HCT116 (cell line): ENCODE measurements at regions not wholly inside any gene's neighbourhood (a gene's known extent, or its start where the extent isn't known, plus 50 kb on each side); places are given as distances from the start of the nearest gene placed in this dataset.

Experiments used
- ATAC-seq: fragments of 200-7000 bp; cut with Tn5 transposase; 2 replicates; pipeline ENCODE4 v1.9.1; 2020; ENCODE audit warnings: mild to moderate bottlenecking, moderate library complexity
- BruUV-seq: library from RNA; stranded (reverse); fragments of 400-500 nt; replicated peaks from 2 replicates; lab custom pipeline; 2021; lab: Mats Ljungman, UMichigan
- CTCF ChIA-PET: fragments of 300-600 bp; sonication (Branson Sonifier 250); formaldehyde crosslinking; loops from one replicate; lab custom pipeline; 2021; ENCODE audit warnings: antibody characterized with exemption; lab: Charles Lee
- POLR2A ChIA-PET: fragments of 300-600, 350-600 bp; sonication (Branson Sonifier 250); formaldehyde crosslinking; loops from one replicate; lab custom pipeline; 2021; ENCODE audit warnings: antibody characterized with exemption; lab: Charles Lee
- RAD21 ChIA-PET, 2 experiments: fragments of 300-600 bp; sonication (Branson Sonifier 250); formaldehyde crosslinking; loops; one replicate each; lab custom pipeline; 2023; ENCODE audit warnings: low total read pairs in 2 of 2; ENCODE audit not compliant: uncharacterized antibody in 2 of 2, unreplicated experiment in 2 of 2, low non-redundant PET in 1 of 2; lab: Charles Lee
- DNase-seq: peaks from one replicate; pipeline ENCODE4 v3.0.0-alpha.2; 2010; ENCODE audit warnings: low read depth, low spot score
- H2AFZ ChIP-seq: fragments of 200-600 bp; shearing (Covaris generic), sonication (generic); 2 replicates; pipeline ENCODE4 v1.6.1; 2017; ENCODE audit warnings: low read depth, mixed run types, mixed read lengths, antibody characterized with exemption, low read length; ENCODE audit not compliant: poor library complexity, severe bottlenecking
- H3K27ac ChIP-seq: 2 replicates; pipeline ENCODE4 v1.5.1; 2012; ENCODE audit warnings: low read depth, low read length
- H3K27me3 ChIP-seq: fragments of 200-600 bp; sonication (generic); 2 replicates; pipeline ENCODE4 v1.6.1; 2016; ENCODE audit warnings: mixed run types, low read length, mixed read lengths; ENCODE audit not compliant: insufficient read depth
- H3K36me3 ChIP-seq, 2 experiments: fragments of 200-500 bp in 1 of 2; fragments of 200-600 bp in 1 of 2; sonication (Bioruptor generic) in 1 of 2; sonication (generic) in 1 of 2; 2 replicates each; pipeline versions ENCODE4 v1.5.1 to v1.6.1; 2014 to 2016; ENCODE audit warnings: low read length in 2 of 2, inconsistent platforms in 1 of 2, mixed read lengths in 1 of 2, mixed run types in 1 of 2; ENCODE audit not compliant: insufficient read depth in 2 of 2, control insufficient read depth in 1 of 2
- H3K4me1 ChIP-seq, 2 experiments: fragments of 200-600 bp in 1 of 2; sonication (generic) in 1 of 2; 2 replicates each; pipeline versions ENCODE4 v1.5.1 to v1.6.1; 2012 to 2017; ENCODE audit warnings: low read length in 2 of 2, inconsistent platforms in 1 of 2, mild to moderate bottlenecking in 1 of 2, mixed read lengths in 1 of 2, mixed run types in 1 of 2, moderate library complexity in 1 of 2; ENCODE audit not compliant: insufficient read depth in 2 of 2, control insufficient read depth in 1 of 2
- H3K4me2 ChIP-seq: fragments of 200-600 bp; sonication (generic); 2 replicates; pipeline ENCODE4 v1.6.1; 2017; ENCODE audit warnings: mixed run types, low read length, mixed read lengths
- H3K4me3 ChIP-seq, 2 experiments: fragments of 200-600 bp in 1 of 2; sonication (generic) in 1 of 2; replicated peaks in 1 of 2; 2 replicates each; pipeline ENCODE4 v1.5.1; 2011 to 2016; ENCODE audit warnings: low read length in 2 of 2, control low read depth in 1 of 2, low read depth in 1 of 2, mild to moderate bottlenecking in 1 of 2, mixed read lengths in 1 of 2, mixed run types in 1 of 2
- H3K79me2 ChIP-seq: fragments of 200-600 bp; sonication (generic); 2 replicates; pipeline ENCODE4 v1.6.1; 2017; ENCODE audit warnings: mild to moderate bottlenecking, mixed run types, low read length, moderate library complexity, mixed read lengths; ENCODE audit not compliant: insufficient read depth
- H3K9ac ChIP-seq: fragments of 200-600 bp; sonication (generic); 2 replicates; pipeline ENCODE4 v1.6.1; 2016; ENCODE audit warnings: low read length, mixed read lengths
- H3K9me2 ChIP-seq: fragments of 200-600 bp; sonication (generic), shearing (Covaris generic); 2 replicates; pipeline ENCODE4 v1.6.1; 2017; ENCODE audit warnings: mixed run types, mild to moderate bottlenecking, moderate library complexity; ENCODE audit not compliant: insufficient read depth
- H3K9me3 ChIP-seq, 2 experiments: fragments of 200-500 bp in 1 of 2; fragments of 200-600 bp in 1 of 2; sonication (Bioruptor generic) in 1 of 2; sonication (generic) in 1 of 2; 2 replicates each; pipeline ENCODE4 v1.6.1; 2014 to 2017; ENCODE audit warnings: low read length in 2 of 2, mixed read lengths in 2 of 2, inconsistent platforms in 1 of 2, low read depth in 1 of 2, mild to moderate bottlenecking in 1 of 2, mixed run types in 1 of 2, moderate library complexity in 1 of 2; ENCODE audit not compliant: control insufficient read depth in 1 of 2, insufficient read depth in 1 of 2
- H4K20me1 ChIP-seq: fragments of 200-600 bp; sonication (generic), shearing (Covaris generic); 2 replicates; pipeline ENCODE4 v1.6.1; 2017; ENCODE audit warnings: mixed run types, mild to moderate bottlenecking, moderate library complexity; ENCODE audit not compliant: insufficient read depth
- CBX3 ChIP-seq: IDR thresholded peaks from 2 replicates; pipeline ENCODE4 v1.6.1; 2012; ENCODE audit warnings: low read depth
- ELF1 ChIP-seq: IDR thresholded peaks from 2 replicates; pipeline ENCODE4 v1.6.1; 2012; ENCODE audit warnings: low read depth, borderline replicate concordance
- EZH2 ChIP-seq: fragments of 200-600 bp; sonication (generic); IDR thresholded peaks from 2 replicates; pipeline ENCODE4 v1.6.1; 2017; ENCODE audit warnings: antibody characterized with exemption, mixed run types
- EZH2phosphoT487 ChIP-seq: fragments of 200-600 bp; IDR thresholded peaks from 2 replicates; pipeline ENCODE4 v1.6.1; 2018; ENCODE audit warnings: antibody characterized with exemption, borderline replicate concordance
- FOSL1 ChIP-seq: IDR thresholded peaks from 2 replicates; pipeline ENCODE4 v1.6.1; 2012; ENCODE audit warnings: low read depth
- JUND ChIP-seq: IDR thresholded peaks from 2 replicates; pipeline ENCODE4 v1.6.1; 2012
- POLR2A ChIP-seq: IDR thresholded peaks from 2 replicates; pipeline ENCODE4 v1.7.0; 2011; ENCODE audit warnings: borderline replicate concordance; ENCODE audit not compliant: insufficient read depth, insufficient read length; ENCODE audit errors: extremely low read depth
- POLR2AphosphoS5 ChIP-seq: IDR thresholded peaks from 2 replicates; pipeline ENCODE4 v1.6.1; 2011; ENCODE audit warnings: mild to moderate bottlenecking, low read depth, low read length, moderate library complexity
- RAD21 ChIP-seq: IDR thresholded peaks from 2 replicates; pipeline ENCODE4 v1.6.1; 2012; ENCODE audit warnings: low read depth, mild to moderate bottlenecking
- SIN3A ChIP-seq: IDR thresholded peaks from 2 replicates; pipeline ENCODE4 v1.6.1; 2012; ENCODE audit warnings: low read depth
- SP1 ChIP-seq: IDR thresholded peaks from 2 replicates; pipeline ENCODE4 v1.6.1; 2012; ENCODE audit warnings: low read depth
- SRF ChIP-seq: IDR thresholded peaks from 2 replicates; pipeline ENCODE4 v1.6.1; 2012; ENCODE audit warnings: low read depth
- TCF7L2 ChIP-seq: IDR thresholded peaks from 2 replicates; pipeline ENCODE4 v1.7.0; 2011; ENCODE audit warnings: borderline replicate concordance, inconsistent platforms; ENCODE audit not compliant: insufficient read depth, insufficient read length; ENCODE audit errors: extremely low read depth
- YY1 ChIP-seq: IDR thresholded peaks from 2 replicates; pipeline ENCODE4 v1.6.1; 2011; ENCODE audit warnings: low read length, low read depth, moderate library complexity, mild to moderate bottlenecking; ENCODE audit not compliant: insufficient replicate concordance; ENCODE audit errors: extremely low read depth
- ZNF274 ChIP-seq: fragments of 200-500 bp; sonication (Bioruptor generic); IDR thresholded peaks from 2 replicates; pipeline ENCODE4 v1.6.1; 2014; ENCODE audit warnings: mild to moderate bottlenecking, low read depth, low read length, inconsistent platforms
- intact Hi-C: fragments of 100-400 bp; cut with micrococcal nuclease; formaldehyde crosslinking; loops from 2 replicates; pipeline ENCODE4 v1.10.0; 2022
- TF ChIP-seq, protein P1 (sequence below), 3 experiments: fragments of 200-600 bp in 1 of 3; sonication (generic) in 1 of 3; IDR thresholded peaks in 2 of 3; conservative IDR thresholded peaks in 1 of 3; 2 replicates each; pipeline ENCODE4 v1.5.1; 2012 to 2017; ENCODE audit warnings: low read depth in 2 of 3, low read length in 2 of 3, antibody characterized with exemption in 1 of 3, borderline replicate concordance in 1 of 3, control low read depth in 1 of 3, mild to moderate bottlenecking in 1 of 3, mixed read lengths in 1 of 3, mixed run types in 1 of 3, moderate library complexity in 1 of 3; ENCODE audit not compliant: insufficient read depth in 1 of 3
- TF ChIP-seq, protein P2 (sequence below): IDR thresholded peaks from 2 replicates; pipeline ENCODE4 v1.6.1; 2012
- TF ChIP-seq, protein P3 (sequence below): IDR thresholded peaks from 2 replicates; pipeline ENCODE4 v1.6.1; 2012; ENCODE audit warnings: low read depth
- TF ChIP-seq, protein P4 (sequence below): IDR thresholded peaks from 2 replicates; pipeline ENCODE4 v1.6.1; 2011; ENCODE audit warnings: mild to moderate bottlenecking, low read length, moderate library complexity; ENCODE audit not compliant: insufficient replicate concordance; ENCODE audit errors: extremely low read depth

DNA sequence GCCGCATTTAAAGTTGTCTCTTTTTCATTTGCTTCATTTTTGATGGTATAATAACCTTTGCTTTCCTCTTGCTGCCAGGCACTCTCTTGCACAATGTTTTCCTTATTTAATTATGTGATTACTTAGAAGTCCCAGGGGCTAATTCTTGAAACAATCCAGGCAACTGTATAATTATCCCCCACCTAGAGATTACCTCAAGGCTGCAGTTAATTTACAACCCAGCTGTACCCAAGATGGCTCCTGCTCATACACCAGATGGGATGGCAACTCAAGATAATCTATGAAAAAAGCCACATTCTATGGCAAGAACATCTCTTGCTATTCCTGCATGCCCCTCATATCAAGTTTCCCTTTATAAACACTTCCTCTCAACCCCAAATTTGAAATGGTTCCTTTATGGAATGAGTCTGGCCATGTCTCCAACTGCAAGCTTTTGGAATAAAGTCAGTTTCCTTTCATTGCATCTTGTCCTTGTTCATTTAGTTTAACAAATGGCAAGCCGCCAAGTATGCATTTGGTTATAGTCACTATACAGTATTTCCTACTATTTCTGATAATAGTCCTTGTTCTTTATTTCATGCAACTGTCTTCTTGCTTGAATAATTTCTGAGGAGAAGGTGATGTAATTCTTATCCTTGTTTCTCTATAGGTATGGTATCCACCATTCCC lies 1042.6 kb downstream of the PLA2G4A start:
- intact Hi-C loops: no loop called here
- H3K9me2 ChIP-seq: no peaks in the 10 kb centered on the region

More for the DNA sequence above, 1042.6 kb downstream of the PLA2G4A start:
- TF ChIP-seq CBX3 (no peak), RAD21 (no peak), EZH2 (no peak), SIN3A (no peak), YY1 (no peak), FOSL1 (no peak), ELF1 (no peak), SP1 (no peak), TCF7L2 (no peak), JUND (no peak), POLR2AphosphoS5 (no peak), ZNF274 (no peak), EZH2phosphoT487 (no peak), POLR2A (no peak), SRF (no peak)
- TF ChIP-seq, protein P1, sequence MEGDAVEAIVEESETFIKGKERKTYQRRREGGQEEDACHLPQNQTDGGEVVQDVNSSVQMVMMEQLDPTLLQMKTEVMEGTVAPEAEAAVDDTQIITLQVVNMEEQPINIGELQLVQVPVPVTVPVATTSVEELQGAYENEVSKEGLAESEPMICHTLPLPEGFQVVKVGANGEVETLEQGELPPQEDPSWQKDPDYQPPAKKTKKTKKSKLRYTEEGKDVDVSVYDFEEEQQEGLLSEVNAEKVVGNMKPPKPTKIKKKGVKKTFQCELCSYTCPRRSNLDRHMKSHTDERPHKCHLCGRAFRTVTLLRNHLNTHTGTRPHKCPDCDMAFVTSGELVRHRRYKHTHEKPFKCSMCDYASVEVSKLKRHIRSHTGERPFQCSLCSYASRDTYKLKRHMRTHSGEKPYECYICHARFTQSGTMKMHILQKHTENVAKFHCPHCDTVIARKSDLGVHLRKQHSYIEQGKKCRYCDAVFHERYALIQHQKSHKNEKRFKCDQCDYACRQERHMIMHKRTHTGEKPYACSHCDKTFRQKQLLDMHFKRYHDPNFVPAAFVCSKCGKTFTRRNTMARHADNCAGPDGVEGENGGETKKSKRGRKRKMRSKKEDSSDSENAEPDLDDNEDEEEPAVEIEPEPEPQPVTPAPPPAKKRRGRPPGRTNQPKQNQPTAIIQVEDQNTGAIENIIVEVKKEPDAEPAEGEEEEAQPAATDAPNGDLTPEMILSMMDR (IDR thresholded peaks at IDR 0.05 in 2 of 3, conservative IDR thresholded peaks at IDR 0.05 in 1 of 3; ENCODE audit: borderline replicate concordance in 1 of 3, insufficient read depth in 1 of 3, low read depth in 2 of 3, low read length in 2 of 3): no peak
- TF ChIP-seq, protein P2, sequence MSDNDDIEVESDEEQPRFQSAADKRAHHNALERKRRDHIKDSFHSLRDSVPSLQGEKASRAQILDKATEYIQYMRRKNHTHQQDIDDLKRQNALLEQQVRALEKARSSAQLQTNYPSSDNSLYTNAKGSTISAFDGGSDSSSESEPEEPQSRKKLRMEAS: no peak
- TF ChIP-seq, protein P3, sequence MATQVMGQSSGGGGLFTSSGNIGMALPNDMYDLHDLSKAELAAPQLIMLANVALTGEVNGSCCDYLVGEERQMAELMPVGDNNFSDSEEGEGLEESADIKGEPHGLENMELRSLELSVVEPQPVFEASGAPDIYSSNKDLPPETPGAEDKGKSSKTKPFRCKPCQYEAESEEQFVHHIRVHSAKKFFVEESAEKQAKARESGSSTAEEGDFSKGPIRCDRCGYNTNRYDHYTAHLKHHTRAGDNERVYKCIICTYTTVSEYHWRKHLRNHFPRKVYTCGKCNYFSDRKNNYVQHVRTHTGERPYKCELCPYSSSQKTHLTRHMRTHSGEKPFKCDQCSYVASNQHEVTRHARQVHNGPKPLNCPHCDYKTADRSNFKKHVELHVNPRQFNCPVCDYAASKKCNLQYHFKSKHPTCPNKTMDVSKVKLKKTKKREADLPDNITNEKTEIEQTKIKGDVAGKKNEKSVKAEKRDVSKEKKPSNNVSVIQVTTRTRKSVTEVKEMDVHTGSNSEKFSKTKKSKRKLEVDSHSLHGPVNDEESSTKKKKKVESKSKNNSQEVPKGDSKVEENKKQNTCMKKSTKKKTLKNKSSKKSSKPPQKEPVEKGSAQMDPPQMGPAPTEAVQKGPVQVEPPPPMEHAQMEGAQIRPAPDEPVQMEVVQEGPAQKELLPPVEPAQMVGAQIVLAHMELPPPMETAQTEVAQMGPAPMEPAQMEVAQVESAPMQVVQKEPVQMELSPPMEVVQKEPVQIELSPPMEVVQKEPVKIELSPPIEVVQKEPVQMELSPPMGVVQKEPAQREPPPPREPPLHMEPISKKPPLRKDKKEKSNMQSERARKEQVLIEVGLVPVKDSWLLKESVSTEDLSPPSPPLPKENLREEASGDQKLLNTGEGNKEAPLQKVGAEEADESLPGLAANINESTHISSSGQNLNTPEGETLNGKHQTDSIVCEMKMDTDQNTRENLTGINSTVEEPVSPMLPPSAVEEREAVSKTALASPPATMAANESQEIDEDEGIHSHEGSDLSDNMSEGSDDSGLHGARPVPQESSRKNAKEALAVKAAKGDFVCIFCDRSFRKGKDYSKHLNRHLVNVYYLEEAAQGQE: no peak
- TF ChIP-seq, protein P4, sequence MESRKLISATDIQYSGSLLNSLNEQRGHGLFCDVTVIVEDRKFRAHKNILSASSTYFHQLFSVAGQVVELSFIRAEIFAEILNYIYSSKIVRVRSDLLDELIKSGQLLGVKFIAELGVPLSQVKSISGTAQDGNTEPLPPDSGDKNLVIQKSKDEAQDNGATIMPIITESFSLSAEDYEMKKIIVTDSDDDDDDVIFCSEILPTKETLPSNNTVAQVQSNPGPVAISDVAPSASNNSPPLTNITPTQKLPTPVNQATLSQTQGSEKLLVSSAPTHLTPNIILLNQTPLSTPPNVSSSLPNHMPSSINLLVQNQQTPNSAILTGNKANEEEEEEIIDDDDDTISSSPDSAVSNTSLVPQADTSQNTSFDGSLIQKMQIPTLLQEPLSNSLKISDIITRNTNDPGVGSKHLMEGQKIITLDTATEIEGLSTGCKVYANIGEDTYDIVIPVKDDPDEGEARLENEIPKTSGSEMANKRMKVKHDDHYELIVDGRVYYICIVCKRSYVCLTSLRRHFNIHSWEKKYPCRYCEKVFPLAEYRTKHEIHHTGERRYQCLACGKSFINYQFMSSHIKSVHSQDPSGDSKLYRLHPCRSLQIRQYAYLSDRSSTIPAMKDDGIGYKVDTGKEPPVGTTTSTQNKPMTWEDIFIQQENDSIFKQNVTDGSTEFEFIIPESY: no peak
- ChIA-PET POLR2A (no interaction called here), RAD21 (no interaction called here), CTCF (no interaction called here)
- no peak for ATAC-seq
- Histone ChIP-seq H3K4me3 (no peak overlapping the region), H3K79me2 (no peaks in the 10 kb centered on the region), H3K4me2 (no peak overlapping the region), H3K27ac (no peak overlapping the region), H3K4me1 (no peaks in the 10 kb centered on the region), H3K27me3 (no peaks in the 10 kb centered on the region), H3K9me3 (no peaks in the 10 kb centered on the region), H2AFZ (no peak overlapping the region), H3K9ac (no peak overlapping the region), H4K20me1 (no peaks in the 10 kb centered on the region), H3K36me3 (no peaks in the 10 kb centered on the region)
- DNase-seq: no peak
- no TSS peak for BruUV-seq
